Stimulated activated CD8-positive, alpha-beta memory T cell treated with anti-CD3 and anti-CD28 coated beads, Interleukin-12 subunit alpha, Interleukin-12 subunit beta, amount 100 ng/mL, for 24 hours (primary cell): ENCODE measurements at regions not wholly inside any gene's neighbourhood (a gene's known extent, or its start where the extent isn't known, plus 50 kb on each side); places are given as distances from the start of the nearest gene placed in this dataset.
"Not testable (repeated sequence)": the region's sequence is repeated elsewhere in the genome, so short reads cannot be mapped to it uniquely, and the experiment has no call there.

Experiments used
- DNase-seq: peaks from one replicate; pipeline ENCODE4 v3.0.0-alpha.2; 2020; ENCODE audit errors: extremely low read depth

GRCh38 chr1:148432318-148432717, 50.8 kb downstream of the PPIAL4G start:
- DNase-seq = not testable (repeated sequence)

GRCh38 chr1:148429856-148430255, 53.2 kb downstream of the PPIAL4G start:
- DNase-seq = not testable (repeated sequence)

- not testable (repeated sequence) for DNase-seq
Observed at GRCh38 chr1:148426940-148427611, 56.0 kb downstream of the PPIAL4G start.

- not testable (repeated sequence) for DNase-seq
Observed at GRCh38 chr1:148426385-148426784, 56.7 kb downstream of the PPIAL4G start.

GRCh38 chr1:148424143-148425003, 58.7 kb downstream of the PPIAL4G start:
- not testable (repeated sequence) for DNase-seq

- not testable (repeated sequence) for DNase-seq
Observed at GRCh38 chr1:148422921-148423320, 60.2 kb downstream of the PPIAL4G start.

- DNase-seq = not testable (repeated sequence)
Observed at GRCh38 chr1:148417241-148417640, 65.9 kb downstream of the PPIAL4G start.

- DNase-seq = not testable (repeated sequence)
Observed at GRCh38 chr1:148413385-148413784, 69.7 kb downstream of the PPIAL4G start.

GRCh38 chr1:148404786-148405568, 78.1 kb downstream of the PPIAL4G start:
- not testable (repeated sequence) for DNase-seq

- DNase-seq = not testable (repeated sequence)
Observed at GRCh38 chr1:148403925-148404324, 79.2 kb downstream of the PPIAL4G start.

GRCh38 chr1:148403085-148403456, 80.0 kb downstream of the PPIAL4G start:
- DNase-seq = not testable (repeated sequence)

- peak; percentile 67 for DNase-seq
Observed at GRCh38 chr1:148402152-148403084, 80.7 kb downstream of the PPIAL4G start.

- DNase-seq = not testable (repeated sequence)
Observed at GRCh38 chr1:148397516-148397915, 85.6 kb downstream of the PPIAL4G start.

- not testable (repeated sequence) for DNase-seq
Observed at GRCh38 chr1:148392505-148392904, 90.6 kb downstream of the PPIAL4G start.

GRCh38 chr1:148391323-148391722, 91.8 kb downstream of the PPIAL4G start:
- not testable (repeated sequence) for DNase-seq

GRCh38 chr1:148389027-148389339, 94.1 kb downstream of the PPIAL4G start:
- DNase-seq = no peak

- peak; percentile 76 for DNase-seq
Observed at GRCh38 chr1:148388260-148389026, 94.7 kb downstream of the PPIAL4G start.

GRCh38 chr1:148387949-148388259, 95.2 kb downstream of the PPIAL4G start:
- DNase-seq = not testable (repeated sequence)

GRCh38 chr1:148387122-148387948, 95.8 kb downstream of the PPIAL4G start:
- DNase-seq = not testable (repeated sequence)

GRCh38 chr1:148386617-148387016, 96.5 kb downstream of the PPIAL4G start:
- DNase-seq = no peak
